Adrenal gland (tissue), 5 donors: ENCODE measurements at regions not wholly inside any gene's neighbourhood (a gene's known extent, or its start where the extent isn't known, plus 50 kb on each side); places are given as distances from the start of the nearest gene placed in this dataset.

Source experiments
- POLR2A ChIP-seq, 2 donors: fragments of 450-650 bp; IDR thresholded peaks; one replicate each; pipeline ENCODE4 v1.6.1; 2017; ENCODE audit warnings: antibody characterized with exemption in 2 of 2, mild to moderate bottlenecking in 2 of 2, moderate library complexity in 1 of 2
- TF ChIP-seq, protein P1 (sequence below), 6 experiments: fragments of 450-650 bp in 4 of 6; fragments of 200-600 bp in 2 of 6; sonication (generic) in 1 of 6; IDR thresholded peaks; 1 replicate in 5 of 6; 2 replicates in 1 of 6; pipeline versions ENCODE4 v1.5.1 to v1.8.0; 2016 to 2021; ENCODE audit warnings: antibody characterized with exemption in 6 of 6, mild to moderate bottlenecking in 2 of 6, moderate library complexity in 1 of 6
- donor health status: DM: no; HTN: no; CAD: no.

DNA sequence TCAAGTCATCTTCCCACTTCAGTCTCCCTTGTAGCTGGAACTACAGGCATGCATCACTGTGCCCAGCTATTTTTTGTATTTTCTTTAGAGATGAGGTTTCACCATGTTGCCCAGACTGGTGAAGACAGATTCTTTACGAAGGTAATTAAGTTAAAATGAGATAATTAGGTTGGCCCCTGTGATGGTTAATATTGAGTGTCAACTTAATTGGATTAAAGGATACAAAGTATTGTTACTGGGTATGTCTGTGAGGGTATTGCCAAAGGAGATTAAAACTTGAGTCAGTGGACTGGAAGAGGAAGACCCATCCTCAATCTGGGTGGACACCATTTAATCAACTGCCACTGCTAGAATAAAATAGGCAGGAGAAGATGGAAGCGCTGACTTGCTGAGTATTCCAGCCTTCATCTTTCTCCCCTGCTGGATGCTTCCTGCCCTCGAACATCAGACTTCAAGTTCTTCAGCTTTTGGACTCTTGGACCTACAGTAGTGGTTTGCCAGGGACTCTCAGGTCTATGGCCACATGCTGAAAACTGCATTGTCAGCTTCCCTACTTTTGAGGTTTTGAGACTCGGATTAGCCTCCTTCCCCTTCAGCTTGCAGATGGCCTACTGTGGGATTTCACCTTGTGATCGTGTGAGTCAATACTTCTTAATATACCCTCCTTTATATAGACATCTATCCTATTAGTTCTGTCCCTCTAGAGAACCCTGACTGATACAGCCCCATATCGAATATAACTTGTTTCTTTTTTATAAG, 269.1 kb downstream of the TMX3 start:
- TF ChIP-seq, protein P1, sequence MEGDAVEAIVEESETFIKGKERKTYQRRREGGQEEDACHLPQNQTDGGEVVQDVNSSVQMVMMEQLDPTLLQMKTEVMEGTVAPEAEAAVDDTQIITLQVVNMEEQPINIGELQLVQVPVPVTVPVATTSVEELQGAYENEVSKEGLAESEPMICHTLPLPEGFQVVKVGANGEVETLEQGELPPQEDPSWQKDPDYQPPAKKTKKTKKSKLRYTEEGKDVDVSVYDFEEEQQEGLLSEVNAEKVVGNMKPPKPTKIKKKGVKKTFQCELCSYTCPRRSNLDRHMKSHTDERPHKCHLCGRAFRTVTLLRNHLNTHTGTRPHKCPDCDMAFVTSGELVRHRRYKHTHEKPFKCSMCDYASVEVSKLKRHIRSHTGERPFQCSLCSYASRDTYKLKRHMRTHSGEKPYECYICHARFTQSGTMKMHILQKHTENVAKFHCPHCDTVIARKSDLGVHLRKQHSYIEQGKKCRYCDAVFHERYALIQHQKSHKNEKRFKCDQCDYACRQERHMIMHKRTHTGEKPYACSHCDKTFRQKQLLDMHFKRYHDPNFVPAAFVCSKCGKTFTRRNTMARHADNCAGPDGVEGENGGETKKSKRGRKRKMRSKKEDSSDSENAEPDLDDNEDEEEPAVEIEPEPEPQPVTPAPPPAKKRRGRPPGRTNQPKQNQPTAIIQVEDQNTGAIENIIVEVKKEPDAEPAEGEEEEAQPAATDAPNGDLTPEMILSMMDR (IDR thresholded peaks at IDR 0.05), result no peak
- TF ChIP-seq POLR2A (IDR thresholded peaks at IDR 0.05), result no peak
